A673 (cell line): ENCODE measurements at regions not wholly inside any gene's neighbourhood (a gene's known extent, or its start where the extent isn't known, plus 50 kb on each side); places are given as distances from the start of the nearest gene placed in this dataset.

Experiments
- EZH2 ChIP-seq: fragments of 200-600 bp; sonication (generic); IDR thresholded peaks from 2 replicates; pipeline ENCODE4 v1.6.1; 2017; ENCODE audit warnings: borderline replicate concordance, low read depth, mild to moderate bottlenecking, mixed read lengths, antibody characterized with exemption, low read length; ENCODE audit not compliant: poor library complexity, severe bottlenecking
- TF ChIP-seq, protein P1 (sequence below): fragments of 300-800, 200-600 bp; sonication (generic); conservative IDR thresholded peaks from 2 replicates; pipeline ENCODE4 v1.5.1; 2017; ENCODE audit warnings: low read depth, mild to moderate bottlenecking, antibody characterized with exemption, low read length, moderate library complexity, mixed read lengths

GRCh38 chr11:122339436-122340060 is 223.5 kb upstream of the BLID start:
- TF ChIP-seq, protein P1, sequence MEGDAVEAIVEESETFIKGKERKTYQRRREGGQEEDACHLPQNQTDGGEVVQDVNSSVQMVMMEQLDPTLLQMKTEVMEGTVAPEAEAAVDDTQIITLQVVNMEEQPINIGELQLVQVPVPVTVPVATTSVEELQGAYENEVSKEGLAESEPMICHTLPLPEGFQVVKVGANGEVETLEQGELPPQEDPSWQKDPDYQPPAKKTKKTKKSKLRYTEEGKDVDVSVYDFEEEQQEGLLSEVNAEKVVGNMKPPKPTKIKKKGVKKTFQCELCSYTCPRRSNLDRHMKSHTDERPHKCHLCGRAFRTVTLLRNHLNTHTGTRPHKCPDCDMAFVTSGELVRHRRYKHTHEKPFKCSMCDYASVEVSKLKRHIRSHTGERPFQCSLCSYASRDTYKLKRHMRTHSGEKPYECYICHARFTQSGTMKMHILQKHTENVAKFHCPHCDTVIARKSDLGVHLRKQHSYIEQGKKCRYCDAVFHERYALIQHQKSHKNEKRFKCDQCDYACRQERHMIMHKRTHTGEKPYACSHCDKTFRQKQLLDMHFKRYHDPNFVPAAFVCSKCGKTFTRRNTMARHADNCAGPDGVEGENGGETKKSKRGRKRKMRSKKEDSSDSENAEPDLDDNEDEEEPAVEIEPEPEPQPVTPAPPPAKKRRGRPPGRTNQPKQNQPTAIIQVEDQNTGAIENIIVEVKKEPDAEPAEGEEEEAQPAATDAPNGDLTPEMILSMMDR = no peak
- TF ChIP-seq EZH2 = no peak
